K562 (cell line): ENCODE measurements at regions not wholly inside any gene's neighbourhood (a gene's known extent, or its start where the extent isn't known, plus 50 kb on each side); places are given as distances from the start of the nearest gene placed in this dataset.
"Not testable (repeated sequence)": the region's sequence is repeated elsewhere in the genome, so short reads cannot be mapped to it uniquely, and the experiment has no call there.

Experiments used
- BRCA1 ChIP-seq, 2 experiments: fragments of 450-650 bp in 1 of 2; sonication (generic) in 1 of 2; formaldehyde crosslinking in 1 of 2; IDR thresholded peaks; 2 replicates each; pipeline versions ENCODE4 v1.5.0 to v1.6.1; 2017 to 2020; ENCODE audit warnings: mild to moderate bottlenecking in 1 of 2, missing genetic modification reagents in 1 of 2
- ERF ChIP-seq: fragments of 450-650 bp; formaldehyde crosslinking; IDR thresholded peaks from 2 replicates; pipeline ENCODE4 v1.4.0; 2020; ENCODE audit warnings: mild to moderate bottlenecking, mixed read lengths
- HNRNPUL1 ChIP-seq: fragments of 200-400 bp; formaldehyde crosslinking; IDR thresholded peaks from 2 replicates; pipeline ENCODE4 v1.6.1; 2017; ENCODE audit warnings: low read length
- NRF1 ChIP-seq, 2 experiments: fragments of 450-650 bp; IDR thresholded peaks in 1 of 2; conservative IDR thresholded peaks in 1 of 2; 2 replicates each; pipeline ENCODE4 v1.6.1; 2014; ENCODE audit warnings: mild to moderate bottlenecking in 2 of 2
- POLR2AphosphoS5 ChIP-seq: IDR thresholded peaks from 2 replicates; pipeline ENCODE4 v1.6.1; 2011; ENCODE audit warnings: mild to moderate bottlenecking, low read depth, low read length, moderate library complexity; ENCODE audit not compliant: control insufficient read depth, insufficient read depth
- RBM22 ChIP-seq: fragments of 200-400 bp; formaldehyde crosslinking; IDR thresholded peaks from 2 replicates; pipeline ENCODE4 v1.6.1; 2018; ENCODE audit warnings: low read length, low read depth; ENCODE audit not compliant: poor library complexity, severe bottlenecking
- TAF15 ChIP-seq: fragments of 200-400 bp; formaldehyde crosslinking; IDR thresholded peaks from 2 replicates; pipeline ENCODE4 v1.6.1; 2017; ENCODE audit warnings: mild to moderate bottlenecking, low read depth, low read length, moderate library complexity
- TEAD4 ChIP-seq, 2 experiments: sonication (generic) in 1 of 2; formaldehyde crosslinking in 1 of 2; IDR thresholded peaks; 2 replicates each; pipeline versions ENCODE4 v1.6.1 to v1.8.0; 2012 to 2022; ENCODE audit warnings: borderline replicate concordance in 1 of 2, inconsistent platforms in 1 of 2, low read length in 1 of 2, mild to moderate bottlenecking in 1 of 2, missing genetic modification reagents in 1 of 2
- TF ChIP-seq, protein P1 (sequence below), 3 experiments: IDR thresholded peaks in 2 of 3; conservative IDR thresholded peaks in 1 of 3; 2 replicates each; pipeline ENCODE4 v1.5.1; 2011 to 2012; ENCODE audit warnings: low read length in 3 of 3, mild to moderate bottlenecking in 3 of 3, control low read depth in 2 of 3, improper control_type of control experiment in 1 of 3, inconsistent platforms in 1 of 3, low read depth in 1 of 3, mixed read lengths in 1 of 3, moderate library complexity in 1 of 3; ENCODE audit not compliant: insufficient read depth in 2 of 3
- TF ChIP-seq, protein P2 (sequence below): sonication (generic); formaldehyde crosslinking; IDR thresholded peaks from 2 replicates; pipeline ENCODE4 v1.8.1; 2023; ENCODE audit warnings: mild to moderate bottlenecking, missing genetic modification reagents, moderate library complexity

DNA sequence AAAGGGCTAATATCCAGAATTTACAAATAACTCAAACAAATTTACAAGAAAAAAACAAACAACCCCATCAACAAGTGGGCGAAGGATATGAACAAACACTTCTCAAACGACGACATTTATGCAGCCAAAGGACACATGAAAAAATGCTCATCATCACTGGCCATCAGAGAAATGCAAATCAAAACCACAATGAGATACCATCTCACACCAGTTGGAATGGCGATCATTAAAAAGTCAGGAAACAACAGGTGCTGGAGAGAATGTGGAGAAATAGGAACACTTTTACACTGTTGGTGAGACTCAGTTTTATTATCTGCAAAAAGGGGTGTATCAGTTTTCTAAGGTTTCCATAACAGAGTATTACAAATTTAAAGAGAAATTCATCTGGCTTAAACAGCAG is 153.5 kb upstream of the ITGA1 start:
- TF ChIP-seq, protein P1, sequence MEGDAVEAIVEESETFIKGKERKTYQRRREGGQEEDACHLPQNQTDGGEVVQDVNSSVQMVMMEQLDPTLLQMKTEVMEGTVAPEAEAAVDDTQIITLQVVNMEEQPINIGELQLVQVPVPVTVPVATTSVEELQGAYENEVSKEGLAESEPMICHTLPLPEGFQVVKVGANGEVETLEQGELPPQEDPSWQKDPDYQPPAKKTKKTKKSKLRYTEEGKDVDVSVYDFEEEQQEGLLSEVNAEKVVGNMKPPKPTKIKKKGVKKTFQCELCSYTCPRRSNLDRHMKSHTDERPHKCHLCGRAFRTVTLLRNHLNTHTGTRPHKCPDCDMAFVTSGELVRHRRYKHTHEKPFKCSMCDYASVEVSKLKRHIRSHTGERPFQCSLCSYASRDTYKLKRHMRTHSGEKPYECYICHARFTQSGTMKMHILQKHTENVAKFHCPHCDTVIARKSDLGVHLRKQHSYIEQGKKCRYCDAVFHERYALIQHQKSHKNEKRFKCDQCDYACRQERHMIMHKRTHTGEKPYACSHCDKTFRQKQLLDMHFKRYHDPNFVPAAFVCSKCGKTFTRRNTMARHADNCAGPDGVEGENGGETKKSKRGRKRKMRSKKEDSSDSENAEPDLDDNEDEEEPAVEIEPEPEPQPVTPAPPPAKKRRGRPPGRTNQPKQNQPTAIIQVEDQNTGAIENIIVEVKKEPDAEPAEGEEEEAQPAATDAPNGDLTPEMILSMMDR (IDR thresholded peaks at IDR 0.05 in 2 of 3, conservative IDR thresholded peaks at IDR 0.05 in 1 of 3; ENCODE audit: insufficient read depth in 2 of 3, low read depth in 1 of 3, low read length in 3 of 3) = not testable (repeated sequence)
- TF ChIP-seq ERF; POLR2AphosphoS5; TAF15; TEAD4 (IDR thresholded peaks at IDR 0.05; ENCODE audit: low read length); TEAD4 (CRISPR knock-in tag; IDR thresholded peaks at IDR 0.05; ENCODE audit: borderline replicate concordance); NRF1 (conservative IDR thresholded peaks at IDR 0.05 in 1 of 2, IDR thresholded peaks at IDR 0.05 in 1 of 2); BRCA1 (IDR thresholded peaks at IDR 0.05); BRCA1 (CRISPR knock-in tag; IDR thresholded peaks at IDR 0.05); RBM22; HNRNPUL1: not testable (repeated sequence)
- TF ChIP-seq, protein P2, sequence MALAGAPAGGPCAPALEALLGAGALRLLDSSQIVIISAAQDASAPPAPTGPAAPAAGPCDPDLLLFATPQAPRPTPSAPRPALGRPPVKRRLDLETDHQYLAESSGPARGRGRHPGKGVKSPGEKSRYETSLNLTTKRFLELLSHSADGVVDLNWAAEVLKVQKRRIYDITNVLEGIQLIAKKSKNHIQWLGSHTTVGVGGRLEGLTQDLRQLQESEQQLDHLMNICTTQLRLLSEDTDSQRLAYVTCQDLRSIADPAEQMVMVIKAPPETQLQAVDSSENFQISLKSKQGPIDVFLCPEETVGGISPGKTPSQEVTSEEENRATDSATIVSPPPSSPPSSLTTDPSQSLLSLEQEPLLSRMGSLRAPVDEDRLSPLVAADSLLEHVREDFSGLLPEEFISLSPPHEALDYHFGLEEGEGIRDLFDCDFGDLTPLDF = not testable (repeated sequence)
